SK-N-SH treated with all-trans-retinoic acid at 6 μM for 48 hours (cell line): ENCODE measurements at regions not wholly inside any gene's neighbourhood (a gene's known extent, or its start where the extent isn't known, plus 50 kb on each side); places are given as distances from the start of the nearest gene placed in this dataset.
"Not testable (repeated sequence)": the region's sequence is repeated elsewhere in the genome, so short reads cannot be mapped to it uniquely, and the experiment has no call there.

ENCODE experiments used
- ATAC-seq: fragments of 200-7000 bp; cut with Tn5 transposase; 3 replicates; pipeline ENCODE4 v1.9.1; 2020; ENCODE audit warnings: mild to moderate bottlenecking, moderate library complexity
- ARNTL ChIP-seq: fragments of 450-650 bp; formaldehyde crosslinking; IDR thresholded peaks from 2 replicates; pipeline ENCODE4 v1.5.0; 2020; ENCODE audit warnings: low read depth, mild to moderate bottlenecking, moderate library complexity, borderline replicate concordance
- CSDC2 ChIP-seq: fragments of 250-450 bp; sonication (Bioruptor Pico); IDR thresholded peaks from 2 replicates; pipeline ENCODE4 v1.5.0; 2020; ENCODE audit warnings: mild to moderate bottlenecking, moderate library complexity
- ESRRG ChIP-seq: fragments of 250-450 bp; sonication (Bioruptor Pico); IDR thresholded peaks from 2 replicates; pipeline ENCODE4 v1.6.1; 2021; ENCODE audit warnings: mild to moderate bottlenecking
- GLIS3 ChIP-seq: fragments of 250-450 bp; sonication (Bioruptor Pico); IDR thresholded peaks from 2 replicates; pipeline ENCODE4 v1.5.0; 2020; ENCODE audit warnings: mild to moderate bottlenecking, moderate library complexity
- ISL1 ChIP-seq: fragments of 250-450 bp; sonication (Bioruptor Pico); IDR thresholded peaks from 2 replicates; pipeline ENCODE4 v2.1.2; 2022; ENCODE audit warnings: mild to moderate bottlenecking, moderate library complexity
- OSR1 ChIP-seq: fragments of 250-450 bp; sonication (Bioruptor Pico); IDR thresholded peaks from 2 replicates; pipeline ENCODE4 v1.8.0; 2022; ENCODE audit warnings: moderate library complexity, mild to moderate bottlenecking, inconsistent platforms
- RARB ChIP-seq: fragments of 250-450 bp; sonication (Bioruptor Pico); IDR thresholded peaks from 2 replicates; pipeline ENCODE4 v1.8.0; 2021; ENCODE audit warnings: mild to moderate bottlenecking, moderate library complexity
- SNAI2 ChIP-seq: fragments of 250-450 bp; sonication (Bioruptor Pico); IDR thresholded peaks from 2 replicates; pipeline ENCODE4 v1.5.0; 2020; ENCODE audit warnings: mild to moderate bottlenecking, moderate library complexity
- TOX ChIP-seq: fragments of 250-450 bp; sonication (Bioruptor Pico); IDR thresholded peaks from 2 replicates; pipeline ENCODE4 v1.8.0; 2021; ENCODE audit warnings: mild to moderate bottlenecking, moderate library complexity, borderline replicate concordance
- ZC3H10 ChIP-seq: fragments of 250-450 bp; sonication (Bioruptor Pico); IDR thresholded peaks from 2 replicates; pipeline ENCODE4 v1.5.1; 2021; ENCODE audit warnings: mild to moderate bottlenecking, moderate library complexity
- ZFP3 ChIP-seq: fragments of 250-450 bp; sonication (Bioruptor Pico); IDR thresholded peaks from 2 replicates; pipeline ENCODE4 v1.5.0; 2020; ENCODE audit warnings: mild to moderate bottlenecking, moderate library complexity
- ZFP30 ChIP-seq: fragments of 450-650 bp; formaldehyde crosslinking; IDR thresholded peaks from 2 replicates; pipeline ENCODE4 v1.5.0; 2022; ENCODE audit warnings: mild to moderate bottlenecking, moderate library complexity
- ZNF70 ChIP-seq: fragments of 450-650 bp; formaldehyde crosslinking; IDR thresholded peaks from 2 replicates; pipeline ENCODE4 v1.5.0; 2020; ENCODE audit warnings: mild to moderate bottlenecking, moderate library complexity
- ZNF8 ChIP-seq: fragments of 450-650 bp; formaldehyde crosslinking; IDR thresholded peaks from 2 replicates; pipeline ENCODE4 v1.5.0; 2020; ENCODE audit warnings: mild to moderate bottlenecking, moderate library complexity
- TF ChIP-seq, protein P1 (sequence below): fragments of 250-450 bp; sonication (Bioruptor Pico); IDR thresholded peaks from 2 replicates; pipeline ENCODE4 v1.5.0; 2020; ENCODE audit warnings: mild to moderate bottlenecking, moderate library complexity
- TF ChIP-seq, protein P2 (sequence below): fragments of 250-450 bp; sonication (Bioruptor Pico); IDR thresholded peaks from 2 replicates; pipeline ENCODE4 v1.8.0; 2020; ENCODE audit warnings: mild to moderate bottlenecking, moderate library complexity, borderline replicate concordance
- TF ChIP-seq, protein P3 (sequence below): fragments of 250-450 bp; sonication (Bioruptor Pico); IDR thresholded peaks from 2 replicates; pipeline ENCODE4 v1.8.0; 2021; ENCODE audit warnings: low read depth, mild to moderate bottlenecking, moderate library complexity, borderline replicate concordance
- TF ChIP-seq, protein P4 (sequence below): fragments of 250-450 bp; sonication (Bioruptor Pico); IDR thresholded peaks from 2 replicates; pipeline ENCODE4 v1.5.1; 2020; ENCODE audit warnings: low read depth, mild to moderate bottlenecking, moderate library complexity
- TF ChIP-seq, protein P5 (sequence below): fragments of 250-450 bp; sonication (Bioruptor Pico); IDR thresholded peaks from 2 replicates; pipeline ENCODE4 v1.5.1; 2021; ENCODE audit warnings: mild to moderate bottlenecking, moderate library complexity

DNA sequence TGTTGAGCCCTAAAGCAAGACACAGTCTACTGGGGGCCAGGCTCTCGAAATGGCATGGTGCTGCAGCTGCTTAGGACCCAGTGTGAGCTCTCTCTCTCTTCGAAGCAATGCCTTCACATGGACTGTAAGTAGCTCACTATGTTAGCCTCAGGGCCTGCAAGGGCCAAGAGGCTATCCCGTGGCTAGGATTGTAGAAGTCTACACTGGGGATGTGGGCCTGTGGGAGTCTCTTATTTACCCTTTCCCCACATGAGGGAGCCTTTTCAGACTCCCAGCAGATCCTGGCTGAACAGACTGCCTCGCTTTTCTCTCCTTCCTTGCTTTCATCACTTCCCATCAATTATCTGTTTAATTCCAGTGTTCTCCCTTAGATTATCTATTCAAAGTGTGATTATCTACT lies 101.4 kb downstream of the GPR65 start:
- TF ChIP-seq, protein P1, sequence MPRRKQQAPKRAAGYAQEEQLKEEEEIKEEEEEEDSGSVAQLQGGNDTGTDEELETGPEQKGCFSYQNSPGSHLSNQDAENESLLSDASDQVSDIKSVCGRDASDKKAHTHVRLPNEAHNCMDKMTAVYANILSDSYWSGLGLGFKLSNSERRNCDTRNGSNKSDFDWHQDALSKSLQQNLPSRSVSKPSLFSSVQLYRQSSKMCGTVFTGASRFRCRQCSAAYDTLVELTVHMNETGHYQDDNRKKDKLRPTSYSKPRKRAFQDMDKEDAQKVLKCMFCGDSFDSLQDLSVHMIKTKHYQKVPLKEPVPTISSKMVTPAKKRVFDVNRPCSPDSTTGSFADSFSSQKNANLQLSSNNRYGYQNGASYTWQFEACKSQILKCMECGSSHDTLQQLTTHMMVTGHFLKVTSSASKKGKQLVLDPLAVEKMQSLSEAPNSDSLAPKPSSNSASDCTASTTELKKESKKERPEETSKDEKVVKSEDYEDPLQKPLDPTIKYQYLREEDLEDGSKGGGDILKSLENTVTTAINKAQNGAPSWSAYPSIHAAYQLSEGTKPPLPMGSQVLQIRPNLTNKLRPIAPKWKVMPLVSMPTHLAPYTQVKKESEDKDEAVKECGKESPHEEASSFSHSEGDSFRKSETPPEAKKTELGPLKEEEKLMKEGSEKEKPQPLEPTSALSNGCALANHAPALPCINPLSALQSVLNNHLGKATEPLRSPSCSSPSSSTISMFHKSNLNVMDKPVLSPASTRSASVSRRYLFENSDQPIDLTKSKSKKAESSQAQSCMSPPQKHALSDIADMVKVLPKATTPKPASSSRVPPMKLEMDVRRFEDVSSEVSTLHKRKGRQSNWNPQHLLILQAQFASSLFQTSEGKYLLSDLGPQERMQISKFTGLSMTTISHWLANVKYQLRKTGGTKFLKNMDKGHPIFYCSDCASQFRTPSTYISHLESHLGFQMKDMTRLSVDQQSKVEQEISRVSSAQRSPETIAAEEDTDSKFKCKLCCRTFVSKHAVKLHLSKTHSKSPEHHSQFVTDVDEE (CRISPR knock-in tag), result no peak
- TF ChIP-seq ESRRG (CRISPR knock-in tag), result no peak
- TF ChIP-seq, protein P2, sequence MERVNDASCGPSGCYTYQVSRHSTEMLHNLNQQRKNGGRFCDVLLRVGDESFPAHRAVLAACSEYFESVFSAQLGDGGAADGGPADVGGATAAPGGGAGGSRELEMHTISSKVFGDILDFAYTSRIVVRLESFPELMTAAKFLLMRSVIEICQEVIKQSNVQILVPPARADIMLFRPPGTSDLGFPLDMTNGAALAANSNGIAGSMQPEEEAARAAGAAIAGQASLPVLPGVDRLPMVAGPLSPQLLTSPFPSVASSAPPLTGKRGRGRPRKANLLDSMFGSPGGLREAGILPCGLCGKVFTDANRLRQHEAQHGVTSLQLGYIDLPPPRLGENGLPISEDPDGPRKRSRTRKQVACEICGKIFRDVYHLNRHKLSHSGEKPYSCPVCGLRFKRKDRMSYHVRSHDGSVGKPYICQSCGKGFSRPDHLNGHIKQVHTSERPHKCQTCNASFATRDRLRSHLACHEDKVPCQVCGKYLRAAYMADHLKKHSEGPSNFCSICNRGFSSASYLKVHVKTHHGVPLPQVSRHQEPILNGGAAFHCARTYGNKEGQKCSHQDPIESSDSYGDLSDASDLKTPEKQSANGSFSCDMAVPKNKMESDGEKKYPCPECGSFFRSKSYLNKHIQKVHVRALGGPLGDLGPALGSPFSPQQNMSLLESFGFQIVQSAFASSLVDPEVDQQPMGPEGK, result no peak
- TF ChIP-seq GLIS3 (CRISPR knock-in tag), result no peak
- TF ChIP-seq, protein P3, sequence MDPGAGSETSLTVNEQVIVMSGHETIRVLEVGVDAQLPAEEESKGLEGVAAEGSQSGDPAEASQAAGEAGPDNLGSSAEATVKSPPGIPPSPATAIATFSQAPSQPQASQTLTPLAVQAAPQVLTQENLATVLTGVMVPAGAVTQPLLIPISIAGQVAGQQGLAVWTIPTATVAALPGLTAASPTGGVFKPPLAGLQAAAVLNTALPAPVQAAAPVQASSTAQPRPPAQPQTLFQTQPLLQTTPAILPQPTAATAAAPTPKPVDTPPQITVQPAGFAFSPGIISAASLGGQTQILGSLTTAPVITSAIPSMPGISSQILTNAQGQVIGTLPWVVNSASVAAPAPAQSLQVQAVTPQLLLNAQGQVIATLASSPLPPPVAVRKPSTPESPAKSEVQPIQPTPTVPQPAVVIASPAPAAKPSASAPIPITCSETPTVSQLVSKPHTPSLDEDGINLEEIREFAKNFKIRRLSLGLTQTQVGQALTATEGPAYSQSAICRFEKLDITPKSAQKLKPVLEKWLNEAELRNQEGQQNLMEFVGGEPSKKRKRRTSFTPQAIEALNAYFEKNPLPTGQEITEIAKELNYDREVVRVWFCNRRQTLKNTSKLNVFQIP, result no peak
- no peak for ATAC-seq

DNA sequence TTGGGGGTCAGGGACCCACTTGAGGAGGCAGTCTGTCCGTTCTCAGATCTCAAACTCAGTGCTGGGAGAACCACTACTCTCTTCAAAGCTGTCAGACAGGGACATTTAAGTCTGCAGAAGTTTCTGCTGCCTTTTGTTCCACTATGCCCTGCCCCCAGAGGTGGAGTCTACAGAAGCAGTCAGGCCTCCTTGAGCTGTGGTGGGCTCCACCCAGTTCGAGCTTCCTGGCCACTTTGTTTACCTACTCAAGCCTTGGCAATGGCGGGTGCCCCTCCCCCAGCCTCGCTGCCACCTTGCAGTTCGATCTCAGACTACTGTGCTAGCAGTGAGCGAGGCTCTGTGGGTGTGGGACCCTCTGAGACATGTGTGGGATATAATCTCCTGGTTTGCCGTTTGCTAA lies 122.7 kb downstream of the GPR65 start:
- ATAC-seq, result not testable (repeated sequence)

DNA sequence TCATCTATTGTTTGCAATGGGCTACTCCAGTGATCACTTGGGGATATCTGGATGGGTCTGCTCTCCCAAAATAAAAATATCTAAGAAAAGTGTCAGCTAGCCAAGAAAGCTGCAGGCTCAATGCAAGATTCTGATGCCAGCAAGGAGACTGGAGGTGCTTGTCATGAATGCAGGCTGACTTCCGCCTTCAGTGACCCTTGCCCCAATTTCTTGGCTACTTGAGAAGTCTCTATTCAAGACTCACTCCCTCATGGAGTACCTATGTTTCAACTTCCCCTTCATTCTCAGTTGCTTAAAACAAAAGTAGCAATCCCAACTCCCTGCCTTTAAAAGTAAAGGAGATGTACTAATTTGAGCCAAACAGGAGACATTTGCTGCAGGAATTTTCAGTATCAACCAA lies 123.9 kb downstream of the GPR65 start:
- ATAC-seq, result no peak
- TF ChIP-seq ZC3H10 (CRISPR knock-in tag), result no peak
- TF ChIP-seq, protein P2, result no peak
- TF ChIP-seq OSR1 (CRISPR knock-in tag), result no peak
- no peak for TF ChIP-seq ESRRG (CRISPR knock-in tag)
- no peak for TF ChIP-seq RARB (CRISPR knock-in tag)
- TF ChIP-seq ZFP30 (CRISPR knock-in tag), result no peak
- no peak for TF ChIP-seq TOX (CRISPR knock-in tag)

DNA sequence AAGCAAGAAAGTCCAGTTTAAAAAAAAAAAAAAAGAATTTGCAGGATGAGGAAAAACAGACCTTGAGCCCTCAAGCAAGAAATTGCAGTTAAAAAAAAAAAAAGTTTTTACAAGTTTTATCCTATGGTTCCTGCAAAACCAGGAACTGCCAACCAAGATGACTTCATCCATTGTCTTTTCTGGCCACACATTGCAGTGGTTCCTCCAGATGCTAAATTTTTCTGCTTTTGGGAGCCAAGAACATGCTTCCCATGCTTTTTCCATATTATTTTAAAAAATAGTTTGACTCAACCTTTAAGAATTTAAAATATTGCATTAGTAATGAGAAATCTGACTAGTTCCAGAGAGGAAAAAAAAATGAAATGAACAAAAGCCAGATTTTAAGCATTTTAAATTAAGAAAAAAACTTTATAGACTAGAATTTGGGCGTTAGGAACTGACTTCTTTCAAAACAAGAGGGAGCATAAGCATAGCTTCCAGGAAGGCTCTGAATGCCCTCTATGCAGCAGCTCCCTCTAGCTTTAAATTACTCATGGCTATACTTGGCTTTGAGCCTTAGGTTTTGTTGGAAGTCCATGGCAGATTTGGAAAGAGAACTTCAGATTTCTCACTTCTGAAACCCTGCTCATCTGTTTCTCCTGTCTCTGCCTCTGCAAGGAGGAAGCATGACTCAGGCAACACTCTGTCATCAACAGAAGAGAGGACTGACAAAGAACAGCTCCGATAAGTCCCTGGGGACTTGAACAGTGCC lies 124.5 kb downstream of the GPR65 start:
- ATAC-seq, result no peak

More for the DNA sequence above, 124.5 kb downstream of the GPR65 start:
- TF ChIP-seq ARNTL (CRISPR knock-in tag) (no peak), OSR1 (CRISPR knock-in tag) (no peak), RARB (CRISPR knock-in tag) (no peak), SNAI2 (CRISPR knock-in tag) (no peak), TOX (CRISPR knock-in tag) (no peak), GLIS3 (CRISPR knock-in tag) (no peak), CSDC2 (CRISPR knock-in tag) (no peak), ZNF70 (CRISPR knock-in tag) (no peak), ZFP3 (no peak), ISL1 (CRISPR knock-in tag) (no peak), ZNF8 (no peak), ZFP30 (CRISPR knock-in tag) (no peak), ESRRG (CRISPR knock-in tag) (no peak)
- TF ChIP-seq, protein P4, sequence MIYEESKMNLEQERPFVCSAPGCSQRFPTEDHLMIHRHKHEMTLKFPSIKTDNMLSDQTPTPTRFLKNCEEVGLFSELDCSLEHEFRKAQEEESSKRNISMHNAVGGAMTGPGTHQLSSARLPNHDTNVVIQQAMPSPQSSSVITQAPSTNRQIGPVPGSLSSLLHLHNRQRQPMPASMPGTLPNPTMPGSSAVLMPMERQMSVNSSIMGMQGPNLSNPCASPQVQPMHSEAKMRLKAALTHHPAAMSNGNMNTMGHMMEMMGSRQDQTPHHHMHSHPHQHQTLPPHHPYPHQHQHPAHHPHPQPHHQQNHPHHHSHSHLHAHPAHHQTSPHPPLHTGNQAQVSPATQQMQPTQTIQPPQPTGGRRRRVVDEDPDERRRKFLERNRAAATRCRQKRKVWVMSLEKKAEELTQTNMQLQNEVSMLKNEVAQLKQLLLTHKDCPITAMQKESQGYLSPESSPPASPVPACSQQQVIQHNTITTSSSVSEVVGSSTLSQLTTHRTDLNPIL, result no peak
- TF ChIP-seq, protein P3, result no peak
- TF ChIP-seq, protein P2, result no peak
- TF ChIP-seq, protein P5, sequence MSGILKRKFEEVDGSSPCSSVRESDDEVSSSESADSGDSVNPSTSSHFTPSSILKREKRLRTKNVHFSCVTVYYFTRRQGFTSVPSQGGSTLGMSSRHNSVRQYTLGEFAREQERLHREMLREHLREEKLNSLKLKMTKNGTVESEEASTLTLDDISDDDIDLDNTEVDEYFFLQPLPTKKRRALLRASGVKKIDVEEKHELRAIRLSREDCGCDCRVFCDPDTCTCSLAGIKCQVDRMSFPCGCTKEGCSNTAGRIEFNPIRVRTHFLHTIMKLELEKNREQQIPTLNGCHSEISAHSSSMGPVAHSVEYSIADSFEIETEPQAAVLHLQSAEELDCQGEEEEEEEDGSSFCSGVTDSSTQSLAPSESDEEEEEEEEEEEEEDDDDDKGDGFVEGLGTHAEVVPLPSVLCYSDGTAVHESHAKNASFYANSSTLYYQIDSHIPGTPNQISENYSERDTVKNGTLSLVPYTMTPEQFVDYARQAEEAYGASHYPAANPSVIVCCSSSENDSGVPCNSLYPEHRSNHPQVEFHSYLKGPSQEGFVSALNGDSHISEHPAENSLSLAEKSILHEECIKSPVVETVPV, result no peak
